ENCODE measurements at regions not wholly inside any gene's neighbourhood (a gene's known extent, or its start where the extent isn't known, plus 50 kb on each side); places are given as distances from the start of the nearest gene placed in this dataset.

GRCh38 chr4:181550381-181550780 lies 692.8 kb upstream of the TENM3 start:
- Histone ChIP-seq H3K36me3 (ENCODE audit: control insufficient read depth in 2 of 3, insufficient read depth in 3 of 3, low read length in 3 of 3) (no peaks in the 10 kb centered on the region), H3K9ac (ENCODE audit: low read length in 3 of 3) (no peak overlapping the region), H3K4me3 (ENCODE audit: low read length in 3 of 3) (no peak overlapping the region), H3K9me3 (ENCODE audit: control insufficient read depth in 2 of 3, insufficient read depth in 1 of 3, low read length in 3 of 3) (no peaks in the 10 kb centered on the region), H3K27ac (ENCODE audit: low read depth in 2 of 2, low read length in 2 of 2) (no peak overlapping the region), H3K4me1 (ENCODE audit: control insufficient read depth in 2 of 3, insufficient read depth in 2 of 3, low read depth in 1 of 3, low read length in 3 of 3) (no peaks in the 10 kb centered on the region), H3K27me3 (ENCODE audit: control insufficient read depth, insufficient read depth, low read length) (no peaks in the 10 kb centered on the region)
- TF ChIP-seq CTCF (IDR thresholded peaks at IDR 0.05; ENCODE audit: borderline replicate concordance, extremely low read depth, insufficient read depth) = no peak
- intact Hi-C loops (cut with DNase I) = no loop called here
- no peak for FAIRE-seq
- DNase-seq = no peak

DNA sequence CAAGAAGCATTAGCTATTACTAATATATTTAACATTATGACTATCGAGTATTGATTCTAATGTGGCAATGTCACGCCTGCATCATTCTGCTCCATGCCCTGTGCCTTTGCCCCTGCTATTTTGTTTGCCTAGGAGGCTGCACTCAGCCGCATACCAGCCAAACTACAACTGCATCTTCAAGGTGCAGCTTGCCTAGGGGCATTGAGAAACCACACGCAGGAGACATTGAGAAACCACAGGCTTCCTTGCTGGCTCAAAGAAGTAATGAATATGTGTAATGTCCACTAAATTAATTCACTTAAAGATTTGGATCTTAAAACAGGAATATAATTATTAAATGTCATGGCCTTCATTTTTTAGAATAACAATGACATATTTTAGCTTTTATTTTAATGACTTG lies 683.6 kb upstream of the TENM3 start:
- FAIRE-seq = no peak
- no peak for TF ChIP-seq CTCF (IDR thresholded peaks at IDR 0.05; ENCODE audit: borderline replicate concordance, extremely low read depth, insufficient read depth)
- H3K9ac ChIP-seq (ENCODE audit: low read length in 3 of 3) = no peak overlapping the region
- no peak for DNase-seq
- H3K4me1 ChIP-seq (ENCODE audit: control insufficient read depth in 2 of 3, insufficient read depth in 2 of 3, low read depth in 1 of 3, low read length in 3 of 3) = no peaks in the 10 kb centered on the region
- no peaks in the 10 kb centered on the region for H3K9me3 ChIP-seq (ENCODE audit: control insufficient read depth in 2 of 3, insufficient read depth in 1 of 3, low read length in 3 of 3)
- intact Hi-C loops (cut with DNase I) = no loop called here
- H3K27ac ChIP-seq (ENCODE audit: low read depth in 2 of 2, low read length in 2 of 2) = no peak overlapping the region
- H3K36me3 ChIP-seq (ENCODE audit: control insufficient read depth in 2 of 3, insufficient read depth in 3 of 3, low read length in 3 of 3) = no peaks in the 10 kb centered on the region
- no peak overlapping the region for H3K4me3 ChIP-seq (ENCODE audit: low read length in 3 of 3)
- H3K27me3 ChIP-seq (ENCODE audit: control insufficient read depth, insufficient read depth, low read length) = no peaks in the 10 kb centered on the region

DNA sequence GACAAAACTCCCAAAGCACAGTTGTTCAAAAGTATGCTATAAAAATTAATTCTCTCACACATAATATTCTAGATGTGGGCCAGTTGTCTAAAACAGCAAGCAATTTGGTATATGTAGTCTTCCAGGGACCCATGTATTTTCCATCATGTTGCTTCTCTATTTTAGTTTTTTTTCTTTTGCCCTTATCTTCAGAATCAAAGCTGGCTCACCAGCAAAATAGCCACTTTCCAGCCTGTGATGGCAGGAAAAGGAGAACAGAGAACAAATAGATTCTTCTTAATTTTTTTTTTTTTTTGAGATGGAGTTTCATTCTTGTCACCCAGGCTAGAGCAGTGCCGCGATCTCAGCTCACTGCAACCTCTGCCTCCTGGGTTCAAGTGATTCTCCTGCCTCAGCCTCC lies 680.8 kb upstream of the TENM3 start:
- Histone ChIP-seq H3K9me3 (ENCODE audit: control insufficient read depth in 2 of 3, insufficient read depth in 1 of 3, low read length in 3 of 3) (no peaks in the 10 kb centered on the region), H3K27me3 (ENCODE audit: control insufficient read depth, insufficient read depth, low read length) (no peaks in the 10 kb centered on the region), H3K36me3 (ENCODE audit: control insufficient read depth in 2 of 3, insufficient read depth in 3 of 3, low read length in 3 of 3) (no peaks in the 10 kb centered on the region), H3K9ac (ENCODE audit: low read length in 3 of 3) (no peak overlapping the region), H3K4me3 (ENCODE audit: low read length in 3 of 3) (no peak overlapping the region), H3K4me1 (ENCODE audit: control insufficient read depth in 2 of 3, insufficient read depth in 2 of 3, low read depth in 1 of 3, low read length in 3 of 3) (no peaks in the 10 kb centered on the region), H3K27ac (ENCODE audit: low read depth in 2 of 2, low read length in 2 of 2) (no peak overlapping the region)
- FAIRE-seq (no peak), DNase-seq (no peak)
- no peak for TF ChIP-seq CTCF (IDR thresholded peaks at IDR 0.05; ENCODE audit: borderline replicate concordance, extremely low read depth, insufficient read depth)
- intact Hi-C loops (cut with DNase I) = no loop called here

DNA sequence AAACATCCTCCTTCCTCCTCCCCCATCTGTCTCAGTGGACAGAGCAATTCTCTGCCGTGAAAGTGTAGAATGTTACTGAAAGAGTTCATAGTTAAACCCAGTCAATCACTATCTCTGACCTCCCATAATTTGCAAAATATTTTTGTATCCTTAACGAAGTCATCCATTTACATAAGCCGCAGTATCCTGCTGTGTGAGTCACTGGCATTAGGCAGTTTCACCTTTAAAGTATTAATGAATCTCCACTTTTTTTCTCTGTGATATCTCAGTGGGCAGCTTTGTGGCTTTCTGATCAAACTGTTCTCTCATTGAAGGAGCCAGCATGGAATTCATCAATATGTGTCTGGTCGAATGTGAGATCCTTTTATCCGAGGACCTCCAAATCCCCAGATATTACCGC lies 678.6 kb upstream of the TENM3 start:
- no peak overlapping the region for H3K4me3 ChIP-seq (ENCODE audit: low read length in 3 of 3)
- FAIRE-seq = no peak
- TF ChIP-seq CTCF (IDR thresholded peaks at IDR 0.05; ENCODE audit: borderline replicate concordance, extremely low read depth, insufficient read depth) = no peak
- H3K9ac ChIP-seq (ENCODE audit: low read length in 3 of 3) = no peak overlapping the region
- no peaks in the 10 kb centered on the region for H3K36me3 ChIP-seq (ENCODE audit: control insufficient read depth in 2 of 3, insufficient read depth in 3 of 3, low read length in 3 of 3)
- no peak overlapping the region for H3K27ac ChIP-seq (ENCODE audit: low read depth in 2 of 2, low read length in 2 of 2)
- DNase-seq = no peak
- intact Hi-C loops (cut with DNase I) = no loop called here
- H3K4me1 ChIP-seq (ENCODE audit: control insufficient read depth in 2 of 3, insufficient read depth in 2 of 3, low read depth in 1 of 3, low read length in 3 of 3) = no peaks in the 10 kb centered on the region
- no peaks in the 10 kb centered on the region for H3K27me3 ChIP-seq (ENCODE audit: control insufficient read depth, insufficient read depth, low read length)
- no peaks in the 10 kb centered on the region for H3K9me3 ChIP-seq (ENCODE audit: control insufficient read depth in 2 of 3, insufficient read depth in 1 of 3, low read length in 3 of 3)

All from kidney (tissue), 13 donors.